Occipital lobe (tissue), 1 donor: ENCODE measurements at regions not wholly inside any gene's neighbourhood (a gene's known extent, or its start where the extent isn't known, plus 50 kb on each side); places are given as distances from the start of the nearest gene placed in this dataset.
"Not testable (repeated sequence)": the region's sequence is repeated elsewhere in the genome, so short reads cannot be mapped to it uniquely, and the experiment has no call there.

Source experiments
- DNase-seq: peaks from one replicate; lab custom pipeline; 2025; lab: John Stamatoyannopoulos, UW

DNA sequence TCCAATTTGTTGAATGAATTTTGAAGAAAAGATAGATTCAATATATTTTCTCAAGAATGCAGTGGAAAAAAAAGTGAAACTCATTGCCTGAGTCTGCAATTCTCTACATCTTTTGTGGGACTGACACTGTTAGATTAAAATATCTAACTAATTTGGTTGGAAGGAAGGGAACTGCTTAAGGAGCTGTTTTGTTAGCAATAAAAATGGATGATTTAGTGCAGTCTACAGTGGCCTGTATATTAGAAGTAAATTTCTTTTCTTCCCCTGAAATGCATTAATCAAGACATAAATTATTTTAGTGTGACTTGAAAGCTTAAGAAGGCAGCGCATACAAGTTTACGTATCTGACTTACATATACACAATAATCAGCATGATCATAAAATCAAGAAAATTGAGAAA is 1332.6 kb downstream of the EPHA7 start:
- no peak for DNase-seq

DNA sequence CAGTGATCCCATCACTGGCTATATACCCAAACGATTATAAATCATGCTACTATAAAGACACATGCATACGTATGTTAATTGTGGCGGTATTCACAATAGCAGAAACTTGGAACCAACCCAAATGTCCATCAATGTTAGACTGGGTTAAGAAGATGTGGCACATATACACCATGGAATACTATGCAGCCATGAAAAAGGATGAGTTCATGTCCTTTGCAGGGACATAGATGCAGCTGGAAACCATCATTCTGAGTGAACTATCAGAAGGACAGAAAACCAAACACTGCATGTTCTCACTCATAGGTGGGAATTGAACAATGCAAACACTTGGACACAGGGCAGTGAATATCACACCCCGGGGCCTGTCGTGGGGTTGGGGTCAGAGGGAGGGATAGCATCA is 1335.4 kb downstream of the EPHA7 start:
- not testable (repeated sequence) for DNase-seq

DNA sequence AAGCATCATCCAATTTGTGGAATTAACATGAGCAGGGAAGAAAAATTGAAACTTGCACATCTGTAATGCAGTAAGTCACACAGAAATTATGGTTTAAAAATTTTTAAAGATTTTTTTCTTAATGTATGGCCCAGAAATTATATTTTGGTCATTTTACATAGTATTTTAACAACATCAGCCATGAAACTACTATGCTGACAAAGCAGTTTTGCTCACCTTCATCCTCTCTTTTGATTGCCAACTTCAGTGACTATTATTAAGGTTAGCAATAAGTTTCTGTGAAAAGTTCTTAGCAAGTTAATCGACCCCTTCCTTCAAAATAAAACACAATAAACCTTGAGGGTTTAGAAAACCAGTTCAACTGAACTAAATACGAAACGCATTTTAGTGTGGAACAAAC is 1347.0 kb downstream of the EPHA7 start:
- no peak for DNase-seq

DNA sequence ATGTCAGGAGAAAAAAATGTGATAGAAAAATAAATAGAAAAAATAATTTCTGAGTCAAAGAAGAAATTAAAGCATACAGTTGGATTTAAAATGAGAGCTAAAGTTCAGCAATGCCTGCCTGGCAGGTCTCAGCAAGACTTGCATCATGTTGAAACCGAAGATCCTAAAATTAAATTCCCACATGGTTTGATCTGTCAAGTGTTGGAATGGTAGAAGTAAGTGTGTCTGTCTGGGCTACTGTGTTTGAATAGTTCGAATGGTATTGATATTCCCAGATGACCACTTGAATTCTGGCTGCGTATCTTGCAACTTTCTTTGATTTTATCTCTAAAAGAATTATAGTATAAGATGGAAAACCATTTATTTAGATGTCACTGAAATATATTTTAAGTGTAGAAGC is 1349.6 kb downstream of the EPHA7 start:
- no peak for DNase-seq

DNA sequence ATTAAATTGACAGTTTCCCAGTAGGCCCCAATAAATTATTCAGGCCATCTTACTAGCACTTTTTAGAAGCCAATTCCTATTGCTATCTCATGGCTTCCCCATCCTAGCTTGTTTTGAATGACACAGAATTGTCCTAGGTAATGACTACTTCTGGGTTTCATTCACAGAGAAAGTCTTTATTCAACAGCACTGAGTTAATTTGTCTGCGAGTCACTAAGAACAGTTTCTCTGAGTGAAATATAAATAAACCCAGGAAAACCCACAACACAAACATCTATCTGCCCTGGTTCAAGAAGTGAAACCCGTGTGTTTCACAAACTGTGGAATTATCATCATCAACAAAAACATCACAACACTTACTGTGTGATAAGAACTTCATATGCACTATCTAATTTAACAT is 1366.8 kb downstream of the EPHA7 start:
- no peak for DNase-seq

DNA sequence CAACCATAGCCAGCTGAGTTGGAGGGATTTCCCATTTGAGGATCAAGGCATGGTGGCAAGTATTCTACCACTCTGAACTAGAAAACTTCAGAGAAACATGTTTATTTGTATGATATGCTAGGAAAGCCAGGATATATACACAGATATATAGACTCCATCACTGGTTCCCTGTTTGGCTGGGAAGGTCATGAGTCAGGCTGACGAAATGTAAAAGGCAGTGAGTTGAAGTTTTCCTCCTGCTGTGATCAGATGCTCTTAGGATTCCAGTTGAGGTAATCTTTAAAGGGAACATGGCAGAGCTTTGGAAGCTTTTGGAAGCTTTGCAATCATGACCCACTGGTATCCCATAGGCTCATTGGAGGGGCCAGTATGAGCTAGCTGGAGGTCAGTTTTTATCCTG is 1369.1 kb downstream of the EPHA7 start:
- DNase-seq, result no peak

DNA sequence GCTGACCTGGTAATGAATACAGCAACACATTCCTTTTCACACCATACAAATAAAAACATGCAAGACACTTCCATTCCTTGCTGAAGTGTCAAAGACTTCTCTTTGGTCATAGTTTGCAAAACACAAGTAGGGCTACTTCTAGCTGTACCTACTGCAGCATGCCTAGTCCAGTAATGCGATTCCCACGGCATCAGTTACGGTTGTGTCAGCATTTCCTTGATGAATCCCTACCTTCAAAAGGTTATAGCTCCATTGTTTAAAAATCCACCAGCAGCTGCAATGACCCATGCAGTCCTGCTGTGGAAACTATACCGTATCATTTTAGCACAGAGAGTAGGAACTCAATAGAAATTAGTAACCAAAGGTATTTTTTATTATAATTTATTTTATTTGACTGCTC is 1371.5 kb downstream of the EPHA7 start:
- DNase-seq, result no peak

DNA sequence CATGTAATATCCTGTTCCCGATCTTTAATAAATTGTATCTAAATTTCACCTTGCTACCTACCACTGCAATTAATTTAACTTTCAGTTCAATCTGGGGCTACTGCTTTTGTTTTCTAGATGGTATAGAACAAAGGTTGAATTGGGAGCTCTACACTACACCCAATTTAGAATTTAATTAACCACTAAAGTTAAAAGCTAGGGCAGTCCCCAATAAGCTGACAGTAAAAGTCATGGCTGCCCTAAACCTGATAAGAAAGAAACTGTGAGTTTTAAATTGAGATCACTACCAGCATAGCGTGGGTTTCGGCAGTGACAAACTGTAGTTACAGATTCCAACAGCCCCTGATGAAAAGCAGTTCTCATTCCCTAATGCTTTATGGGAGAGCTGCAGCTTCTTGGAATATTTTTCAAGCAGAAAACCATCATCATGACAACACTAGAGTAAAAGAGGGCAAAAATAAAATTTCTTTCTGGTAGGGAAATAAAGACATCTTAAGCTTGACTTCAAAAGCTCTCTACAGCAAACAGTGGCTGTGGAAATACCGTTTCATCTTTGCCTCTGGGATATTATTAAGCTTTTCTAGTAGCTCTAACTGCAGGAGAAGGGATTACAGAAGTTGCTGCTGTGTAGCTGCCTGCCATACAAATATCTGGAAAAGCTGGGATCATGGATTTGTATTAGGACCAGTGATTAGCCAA is 1372.1 kb downstream of the EPHA7 start:
- no peak for DNase-seq

DNA sequence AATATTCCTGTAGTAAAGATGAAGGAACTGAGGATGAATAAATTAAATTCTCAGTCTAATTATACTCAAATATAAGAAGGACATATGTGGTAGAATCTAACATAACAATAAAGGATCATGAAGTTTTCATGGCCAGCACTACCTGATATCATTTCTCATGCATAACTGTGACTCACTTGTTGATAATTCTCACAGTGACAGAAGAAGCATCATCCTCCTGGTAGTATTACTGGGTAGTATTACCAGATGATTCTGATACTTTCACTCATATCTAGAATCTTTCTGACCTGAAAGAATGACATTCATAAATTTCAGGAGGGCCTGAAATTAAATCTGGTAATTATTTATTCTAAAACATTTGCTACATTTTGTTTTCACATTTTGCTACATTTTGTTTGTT is 1375.0 kb downstream of the EPHA7 start:
- no peak for DNase-seq

DNA sequence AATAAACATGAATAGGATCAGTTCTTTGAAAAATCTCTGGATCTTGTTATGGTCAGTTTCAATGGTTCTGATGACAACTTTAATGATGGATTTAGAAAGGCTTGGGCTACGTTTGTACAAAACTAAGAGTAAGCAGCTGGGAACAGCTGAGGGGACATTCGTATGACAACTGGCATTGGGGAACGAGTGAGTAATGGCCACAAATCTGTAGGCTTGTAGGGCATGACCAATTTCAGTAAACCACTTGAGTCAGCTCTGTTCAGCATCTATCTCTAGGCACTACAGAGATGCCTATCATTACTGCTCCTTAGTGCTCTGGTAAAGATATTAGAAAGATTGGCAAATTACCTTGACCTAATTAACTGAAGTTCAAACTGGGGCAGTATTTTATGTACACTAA is 1375.6 kb downstream of the EPHA7 start:
- no peak for DNase-seq

DNA sequence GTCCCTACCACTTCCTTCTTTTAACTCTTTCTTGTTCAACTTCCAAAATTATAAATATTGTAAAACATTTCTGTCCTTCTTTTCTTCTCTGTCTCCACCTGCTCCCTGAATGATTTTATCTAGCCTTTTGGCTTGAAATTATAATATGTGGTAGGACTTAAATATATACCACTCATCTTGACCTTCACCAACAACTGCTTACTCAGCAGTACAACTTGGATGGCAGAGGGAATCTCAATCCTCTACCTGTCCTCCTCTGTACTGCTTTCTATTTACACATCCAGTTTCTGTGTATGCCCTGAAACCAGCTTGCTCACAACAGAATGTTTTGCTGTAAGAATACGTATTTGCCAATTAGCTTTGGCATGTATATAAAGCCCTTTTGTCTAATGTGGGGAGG is 1392.5 kb downstream of the EPHA7 start:
- no peak for DNase-seq

DNA sequence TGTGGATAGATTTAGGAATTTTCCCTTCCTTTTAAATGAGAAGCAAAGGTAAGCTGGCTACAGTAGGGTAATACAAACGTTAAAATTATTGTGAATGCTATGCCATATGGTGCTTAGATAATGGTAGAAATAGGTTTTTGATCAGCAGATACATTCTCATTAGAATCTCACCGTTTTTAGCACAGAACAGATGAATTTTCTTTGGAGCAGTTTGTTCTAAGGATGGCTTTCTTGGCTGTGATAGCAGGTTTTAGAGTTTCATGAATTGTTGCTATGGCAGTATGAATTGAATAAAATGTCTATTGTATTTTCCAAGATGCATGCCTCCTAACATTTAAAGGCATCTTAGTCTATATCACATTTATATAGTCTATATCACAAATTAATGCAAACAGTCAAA is 1394.5 kb downstream of the EPHA7 start:
- no peak for DNase-seq

DNA sequence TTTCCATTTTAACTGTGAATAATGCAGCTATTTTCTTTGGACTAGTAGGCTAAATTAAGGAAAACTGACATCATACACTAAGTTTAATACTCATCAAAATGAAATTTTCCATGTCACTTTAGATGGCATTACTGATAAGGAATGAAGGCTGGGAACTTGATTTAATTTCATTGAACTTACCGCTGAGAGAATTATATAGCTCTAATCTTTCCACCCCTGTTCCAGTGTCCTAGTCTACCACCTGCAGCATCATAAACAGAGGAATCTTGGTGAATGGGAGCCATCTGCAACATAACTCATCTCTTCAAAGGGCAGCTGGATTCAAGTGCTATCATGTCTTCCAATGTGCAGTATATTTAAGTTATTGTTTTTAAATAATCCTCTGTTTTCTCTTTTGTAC is 1395.2 kb downstream of the EPHA7 start:
- no peak for DNase-seq

DNA sequence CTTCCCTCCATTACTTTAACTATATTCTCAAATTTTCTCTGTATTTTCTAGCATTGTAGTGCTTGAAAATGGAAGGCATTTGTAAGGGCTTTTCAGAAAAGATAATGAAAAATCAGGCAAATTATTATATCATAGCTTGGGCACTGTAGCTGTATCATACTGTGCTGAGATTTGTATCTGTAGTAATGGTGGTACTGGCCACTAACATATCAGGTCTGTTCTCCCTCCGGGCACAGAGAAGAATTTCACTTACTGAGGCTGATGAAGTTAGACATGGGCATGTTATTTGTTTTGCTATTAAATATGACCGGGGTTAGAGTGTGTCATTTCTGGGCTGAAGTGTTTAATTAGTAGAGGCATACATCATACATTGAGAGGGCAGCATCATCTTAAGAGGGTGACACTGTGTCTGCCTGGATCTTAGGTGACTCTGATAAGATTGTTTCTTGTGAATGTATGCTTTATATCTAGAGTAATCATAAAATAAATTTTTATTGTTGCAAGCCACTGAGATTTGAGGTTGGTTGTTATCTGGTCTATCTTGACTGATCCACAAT is 1395.9 kb downstream of the EPHA7 start:
- no peak for DNase-seq

DNA sequence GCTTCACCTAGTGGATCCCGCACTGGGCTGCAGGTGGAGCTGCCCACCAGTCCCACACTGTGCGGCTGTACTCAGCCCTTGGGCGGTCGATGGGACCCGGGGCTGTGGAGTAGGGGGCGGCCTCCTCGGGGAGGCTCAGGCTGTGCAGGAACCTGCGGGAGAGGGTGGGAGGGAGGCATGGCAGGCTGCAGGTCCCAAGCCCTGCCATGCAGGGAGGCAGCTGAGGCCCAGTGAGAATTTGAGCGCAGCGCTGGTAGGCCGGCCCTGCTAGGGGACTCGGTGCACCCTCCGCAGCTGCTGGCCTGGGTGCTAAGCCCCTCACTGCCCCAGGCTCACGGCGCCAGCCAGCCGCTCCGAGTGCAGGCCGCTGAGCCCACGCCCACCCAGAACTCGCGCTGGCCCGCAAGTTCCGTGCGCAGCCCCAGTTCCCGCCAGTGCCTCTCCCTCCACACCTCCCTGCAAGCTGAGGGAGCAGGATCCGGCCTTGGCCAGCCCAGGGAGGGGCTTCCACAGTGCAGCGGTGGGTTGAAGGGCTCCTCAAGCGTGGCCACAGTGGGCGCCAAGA is 1407.6 kb downstream of the EPHA7 start:
- DNase-seq, result no peak

DNA sequence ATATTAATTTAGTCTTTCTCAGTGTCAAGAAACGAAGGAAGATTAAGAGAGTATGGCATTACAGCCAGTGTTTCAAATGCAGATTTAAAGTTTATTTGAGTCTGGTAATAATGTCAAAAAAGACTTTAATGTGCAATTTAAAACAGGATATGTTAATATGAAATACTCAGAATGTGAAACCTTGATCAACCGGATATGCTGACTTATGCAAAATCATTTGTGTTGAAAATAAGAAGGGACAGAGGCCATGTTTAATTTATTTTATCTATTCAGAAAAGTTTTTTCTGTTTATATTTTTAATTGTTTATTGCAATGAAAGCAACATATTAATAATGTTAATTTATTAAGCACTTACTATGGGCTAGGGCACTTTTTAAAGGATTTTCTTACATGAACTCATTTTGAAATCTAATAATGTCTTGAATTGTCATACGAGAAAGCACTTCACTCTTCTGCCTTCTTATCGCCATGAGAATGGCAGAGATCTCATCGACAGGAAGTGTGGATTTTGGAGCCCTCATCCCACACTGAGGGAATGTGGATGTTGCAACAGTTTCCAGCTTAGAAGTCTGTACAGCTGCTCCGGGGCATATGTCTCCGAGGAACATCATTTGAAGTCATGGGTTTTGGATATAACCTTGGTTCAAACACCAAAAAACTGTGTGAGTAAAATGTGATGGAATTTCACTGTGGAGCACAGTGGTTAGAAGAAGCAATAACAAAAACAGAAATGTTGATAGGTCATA is 1410.4 kb downstream of the EPHA7 start:
- DNase-seq, result no peak

DNA sequence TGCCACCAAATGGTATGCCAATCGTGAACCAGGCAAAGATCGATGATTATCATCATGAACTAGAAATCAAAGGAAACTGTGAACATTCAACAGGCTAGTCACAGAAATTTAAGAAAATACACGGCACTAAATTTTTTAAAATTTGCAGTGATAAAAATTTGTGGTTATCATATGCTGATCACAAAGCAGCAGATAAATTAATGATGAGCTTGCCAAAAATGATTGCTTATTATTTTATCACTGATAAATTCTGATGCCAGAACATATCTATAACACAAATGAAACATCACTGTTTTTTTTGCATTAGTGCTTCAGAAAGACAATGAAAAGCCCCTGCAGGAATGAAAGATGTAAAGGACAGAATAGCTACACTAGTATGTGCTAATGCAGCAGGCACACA is 1413.2 kb upstream of the MAP3K7 start:
- DNase-seq, result no peak

DNA sequence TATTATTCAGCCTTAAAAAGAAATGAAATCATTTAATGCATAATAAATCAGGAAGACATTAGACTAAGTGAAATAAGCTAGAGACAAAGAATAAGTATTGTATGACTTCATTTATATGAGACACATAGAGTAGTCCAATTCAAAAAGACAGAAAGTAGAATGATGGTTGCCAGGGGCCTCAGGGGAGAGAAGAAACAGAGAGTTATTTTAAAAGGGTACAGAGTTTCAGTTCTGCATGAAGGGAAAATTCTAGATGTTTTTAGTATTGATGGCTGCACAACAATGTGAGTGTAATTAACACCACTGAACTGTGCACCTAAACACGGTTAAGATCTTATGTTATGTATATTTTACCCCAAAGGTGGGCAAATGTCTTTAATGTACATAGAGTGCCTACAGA is 1407.9 kb upstream of the MAP3K7 start:
- no peak for DNase-seq

DNA sequence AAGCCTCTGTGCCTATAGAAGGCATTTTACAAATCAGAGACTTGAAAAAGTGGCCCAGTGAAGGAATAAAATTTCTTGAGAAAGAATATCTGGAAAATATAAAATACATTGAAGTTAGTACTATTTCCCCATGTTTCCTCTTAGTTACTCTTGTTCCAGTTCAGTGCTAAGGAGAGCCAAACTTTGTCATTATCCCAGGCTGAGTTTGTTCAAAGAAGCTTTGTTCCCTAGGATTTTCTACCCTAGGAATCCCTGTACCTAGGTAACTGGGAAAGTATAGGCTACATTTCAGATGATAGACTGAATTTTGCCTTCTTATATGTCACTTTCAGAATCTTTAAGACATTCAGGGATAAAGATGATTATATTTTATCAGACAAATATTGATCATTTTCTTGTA is 1395.7 kb upstream of the MAP3K7 start:
- DNase-seq, result no peak

DNA sequence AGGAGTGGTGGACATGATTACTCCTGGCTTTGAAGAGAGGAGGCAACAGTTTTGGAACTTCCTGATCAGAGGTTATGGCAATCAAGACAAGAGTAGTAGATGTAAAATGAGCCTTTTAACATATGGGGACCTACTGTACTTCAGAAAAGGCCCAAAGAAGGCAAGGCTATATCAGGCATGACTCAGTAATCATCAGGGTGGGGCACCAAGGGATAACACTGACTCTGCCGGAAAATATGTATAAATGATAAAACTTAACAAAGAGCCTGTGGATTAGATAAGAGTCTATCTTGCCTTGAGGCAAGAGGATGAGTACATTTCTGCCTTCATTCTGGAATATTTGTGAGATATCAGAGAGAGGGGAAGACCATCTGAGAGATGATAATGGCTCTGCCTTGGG is 1389.9 kb upstream of the MAP3K7 start:
- no peak for DNase-seq

DNA sequence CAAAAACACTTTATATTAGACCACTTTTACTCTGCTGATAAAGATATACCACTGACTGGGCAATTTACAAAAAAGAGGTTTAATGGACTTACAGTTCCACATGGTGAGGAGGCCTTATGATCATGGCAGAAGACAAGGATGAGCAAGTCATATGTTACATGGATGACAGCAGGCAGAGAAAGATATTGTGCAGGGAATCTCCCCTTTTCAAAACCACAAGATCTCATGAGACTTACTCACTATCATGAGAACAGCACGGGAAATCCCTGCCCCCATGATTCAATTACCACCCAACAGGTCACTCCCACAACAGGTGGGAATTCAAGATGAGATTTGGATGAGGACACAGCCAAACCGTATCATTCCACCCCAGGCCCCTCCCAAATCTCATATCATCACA is 1383.8 kb upstream of the MAP3K7 start:
- DNase-seq, result no peak

DNA sequence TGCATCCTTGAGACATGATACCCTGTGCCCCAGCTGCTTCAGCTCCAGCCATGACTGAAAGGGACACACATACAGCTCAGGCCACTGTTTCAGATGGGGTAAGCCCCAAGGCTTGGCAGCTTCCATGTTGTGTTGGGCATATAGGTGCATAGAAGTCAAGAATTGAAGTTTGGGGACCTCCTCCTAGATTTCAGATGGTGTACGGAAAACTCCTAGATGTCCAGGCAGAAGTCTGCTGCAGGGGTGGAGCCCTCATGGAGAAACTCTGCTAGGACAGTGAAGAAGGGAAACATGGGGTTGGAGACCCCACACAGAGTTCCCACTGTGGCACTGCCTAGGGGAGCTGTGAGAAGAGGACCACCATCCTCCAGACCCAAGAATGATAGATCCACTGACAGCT is 1379.0 kb upstream of the MAP3K7 start:
- no peak for DNase-seq

DNA sequence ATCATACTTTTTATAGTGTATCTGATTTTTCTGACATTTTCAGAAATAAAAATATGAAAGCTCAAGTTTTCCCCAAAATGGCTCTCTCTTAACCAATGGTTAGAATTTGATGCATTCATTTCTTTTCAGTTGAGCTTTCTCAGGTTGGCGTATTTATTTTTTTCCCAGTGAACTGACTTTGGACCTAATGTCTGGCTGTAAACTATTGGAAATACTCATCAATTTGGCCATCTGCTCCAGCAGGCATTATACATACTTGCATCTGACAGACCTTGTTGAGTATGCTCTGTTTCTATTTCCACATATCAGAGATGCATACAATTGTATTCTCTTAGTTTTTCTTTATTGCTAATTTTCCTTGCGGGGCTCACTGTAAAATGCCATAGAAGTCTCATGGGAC is 1374.8 kb upstream of the MAP3K7 start:
- DNase-seq, result no peak
